ENCODE measurements at regions not wholly inside any gene's neighbourhood (a gene's known extent, or its start where the extent isn't known, plus 50 kb on each side); places are given as distances from the start of the nearest gene placed in this dataset.
"Not testable (repeated sequence)": the region's sequence is repeated elsewhere in the genome, so short reads cannot be mapped to it uniquely, and the experiment has no call there.

GRCh38 chr10:108633046-108633445 is 1290.3 kb downstream of the XPNPEP1 start:
- DNase-seq (ENCODE audit: extremely low read depth, low read depth, low spot score): no peak

DNA sequence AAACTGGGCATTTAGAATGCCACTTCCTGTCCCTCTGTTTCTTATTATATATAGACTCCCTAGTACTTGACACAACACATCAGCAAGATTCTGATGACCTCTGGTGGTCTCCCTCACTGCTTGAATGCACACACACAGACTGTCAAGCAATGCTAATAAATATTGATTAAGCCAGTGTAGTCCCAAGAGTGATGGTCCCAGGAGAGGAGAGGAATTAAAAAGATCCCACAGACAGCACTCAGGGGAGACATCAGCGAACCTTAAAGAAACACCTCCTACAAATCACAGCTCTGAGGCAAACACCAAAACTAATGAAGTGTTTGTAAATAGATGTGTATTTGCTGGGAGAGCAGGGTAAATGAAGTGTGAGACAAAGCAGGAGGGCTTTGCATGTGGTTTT is 1291.2 kb downstream of the XPNPEP1 start:
- no peak for DNase-seq (ENCODE audit: extremely low read depth, low read depth, low spot score)

DNA sequence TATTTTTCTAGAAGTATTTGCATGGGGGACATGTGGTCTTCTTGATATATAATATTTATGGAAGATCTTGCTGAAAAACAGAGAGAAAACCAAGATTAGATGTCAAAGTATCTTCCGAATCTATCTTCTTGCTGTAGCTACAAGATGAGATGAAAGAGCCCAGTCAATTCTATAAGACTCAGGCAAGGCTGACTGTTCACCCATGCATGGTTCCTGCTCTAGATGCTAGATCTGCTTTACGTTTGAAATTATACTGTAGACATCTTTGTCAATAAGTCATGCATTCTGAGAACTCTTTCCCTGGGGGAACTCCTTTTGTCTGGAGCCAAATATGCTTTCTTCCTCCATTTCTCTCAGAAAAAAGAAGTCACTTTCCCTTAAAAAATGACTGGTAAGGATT is 1292.0 kb downstream of the XPNPEP1 start:
- DNase-seq (ENCODE audit: extremely low read depth, low read depth, low spot score): no peak

GRCh38 chr10:108629834-108630233 is 1293.5 kb downstream of the XPNPEP1 start:
- no peak for DNase-seq (ENCODE audit: extremely low read depth, low read depth, low spot score)

GRCh38 chr10:108624052-108624451 is 1299.3 kb downstream of the XPNPEP1 start:
- no peak for DNase-seq (ENCODE audit: extremely low read depth, low read depth, low spot score)

DNA sequence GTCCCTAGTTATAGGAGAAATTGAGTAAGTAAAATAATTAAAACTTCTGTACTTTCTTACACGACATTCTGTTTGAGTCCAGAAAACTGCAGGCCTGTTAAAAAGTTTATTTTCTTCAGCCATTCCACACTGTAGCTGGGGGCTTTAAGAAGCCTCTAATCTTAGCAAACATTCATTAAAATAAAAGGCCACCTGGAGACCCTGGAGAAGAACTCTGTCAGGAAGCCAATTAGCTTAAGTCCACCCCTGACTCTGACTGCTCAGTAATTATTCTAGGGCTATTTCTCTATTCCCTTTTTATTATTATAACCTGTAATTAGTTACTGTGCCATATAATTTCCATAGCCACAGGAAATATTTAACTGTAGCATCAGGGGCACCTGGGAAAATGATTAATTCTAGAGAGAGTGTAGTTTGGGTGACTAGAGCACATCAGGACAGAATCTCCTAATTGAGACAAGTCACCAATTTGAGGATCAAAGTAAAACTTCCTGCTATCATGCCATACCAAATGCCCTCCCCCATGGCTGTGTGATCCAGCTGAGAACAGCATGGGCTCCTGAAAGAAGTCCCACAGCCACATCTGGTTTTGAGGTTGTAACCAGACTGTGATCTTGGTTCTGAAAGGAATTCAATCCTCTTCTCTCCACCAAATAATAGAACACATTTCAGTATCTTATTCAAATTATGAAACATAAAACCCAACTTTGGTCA is 1302.3 kb downstream of the XPNPEP1 start:
- no peak for DNase-seq (ENCODE audit: extremely low read depth, low read depth, low spot score)

GRCh38 chr10:108616559-108617285 is 1306.6 kb downstream of the XPNPEP1 start:
- DNase-seq (ENCODE audit: extremely low read depth, low read depth, low spot score): no peak

DNA sequence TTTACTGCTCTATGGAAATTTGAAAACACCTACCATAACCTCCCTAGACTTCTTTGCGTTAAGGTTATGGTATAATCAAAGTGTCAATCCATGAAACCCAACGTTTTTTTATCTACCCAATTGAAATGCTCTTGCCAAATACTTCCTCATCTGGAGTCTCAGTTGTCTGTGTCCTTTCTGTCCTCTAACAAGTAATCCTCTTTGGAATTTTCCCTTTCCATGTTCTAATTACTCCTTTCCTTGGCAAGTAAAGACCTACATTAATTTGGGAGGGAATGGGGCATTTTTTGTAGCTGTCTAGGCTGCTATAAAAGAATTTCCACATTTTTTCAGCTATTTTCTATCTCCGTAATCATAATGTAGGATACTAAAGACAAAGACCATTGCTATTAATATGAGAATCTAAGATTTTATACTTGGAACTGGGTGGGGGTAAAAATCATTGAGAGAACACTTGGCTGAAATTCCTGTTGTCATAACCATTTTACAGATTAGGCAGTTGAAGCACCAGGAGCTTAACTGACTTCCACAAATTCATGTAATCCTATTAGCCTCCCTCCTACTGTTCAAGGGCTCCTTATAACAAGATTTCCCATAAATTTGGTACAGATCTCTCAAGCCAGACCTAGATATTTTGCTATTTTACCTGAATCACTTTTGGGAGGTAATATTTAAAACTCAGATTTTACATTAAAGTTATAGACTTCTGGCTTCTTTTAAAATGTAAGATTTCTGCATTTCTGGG is 1307.6 kb downstream of the XPNPEP1 start:
- DNase-seq (ENCODE audit: extremely low read depth, low read depth, low spot score): no peak

DNA sequence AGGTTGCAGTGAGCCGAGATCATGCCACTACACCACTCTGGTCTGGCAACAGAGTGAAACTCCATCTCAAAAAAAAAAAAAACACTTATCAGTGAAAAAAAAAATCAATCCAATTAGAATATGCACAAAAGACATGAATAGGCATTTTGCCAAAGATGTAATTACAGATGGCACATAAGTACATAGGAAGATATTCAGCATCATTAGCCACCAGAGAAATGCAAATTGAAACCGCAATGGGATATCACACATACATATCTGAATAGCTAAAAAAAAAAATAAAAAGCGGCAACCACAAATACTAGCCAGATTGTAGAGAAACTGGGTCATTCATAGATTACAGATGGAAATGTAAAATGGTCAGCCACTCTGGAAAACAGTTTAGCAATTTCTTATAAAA is 1310.8 kb downstream of the XPNPEP1 start:
- no peak for DNase-seq (ENCODE audit: extremely low read depth, low read depth, low spot score)

GRCh38 chr10:108608860-108609259 is 1314.5 kb downstream of the XPNPEP1 start:
- DNase-seq (ENCODE audit: extremely low read depth, low read depth, low spot score): no peak

GRCh38 chr10:108601851-108602250 is 1321.5 kb downstream of the XPNPEP1 start:
- DNase-seq (ENCODE audit: extremely low read depth, low read depth, low spot score): no peak

GRCh38 chr10:108600511-108600910 is 1322.8 kb downstream of the XPNPEP1 start:
- DNase-seq (ENCODE audit: extremely low read depth, low read depth, low spot score): not testable (repeated sequence)

GRCh38 chr10:108599317-108599716 is 1324.0 kb downstream of the XPNPEP1 start:
- DNase-seq (ENCODE audit: extremely low read depth, low read depth, low spot score): not testable (repeated sequence)

GRCh38 chr10:108598831-108599230 is 1324.5 kb downstream of the XPNPEP1 start:
- no peak for DNase-seq (ENCODE audit: extremely low read depth, low read depth, low spot score)

- no peak for DNase-seq (ENCODE audit: extremely low read depth, low read depth, low spot score)
Observed at GRCh38 chr10:108598320-108598695, 1325.0 kb downstream of the XPNPEP1 start.

- DNase-seq (ENCODE audit: extremely low read depth, low read depth, low spot score): no peak
Observed at GRCh38 chr10:108597657-108598319, 1325.5 kb downstream of the XPNPEP1 start.

GRCh38 chr10:108597031-108597430 is 1326.3 kb downstream of the XPNPEP1 start:
- DNase-seq (ENCODE audit: extremely low read depth, low read depth, low spot score): no peak

- DNase-seq (ENCODE audit: extremely low read depth, low read depth, low spot score): no peak
Observed at GRCh38 chr10:108592956-108593355, 1330.4 kb downstream of the XPNPEP1 start.

- DNase-seq (ENCODE audit: extremely low read depth, low read depth, low spot score): no peak
Observed at GRCh38 chr10:108591417-108591816, 1331.9 kb downstream of the XPNPEP1 start.

DNA sequence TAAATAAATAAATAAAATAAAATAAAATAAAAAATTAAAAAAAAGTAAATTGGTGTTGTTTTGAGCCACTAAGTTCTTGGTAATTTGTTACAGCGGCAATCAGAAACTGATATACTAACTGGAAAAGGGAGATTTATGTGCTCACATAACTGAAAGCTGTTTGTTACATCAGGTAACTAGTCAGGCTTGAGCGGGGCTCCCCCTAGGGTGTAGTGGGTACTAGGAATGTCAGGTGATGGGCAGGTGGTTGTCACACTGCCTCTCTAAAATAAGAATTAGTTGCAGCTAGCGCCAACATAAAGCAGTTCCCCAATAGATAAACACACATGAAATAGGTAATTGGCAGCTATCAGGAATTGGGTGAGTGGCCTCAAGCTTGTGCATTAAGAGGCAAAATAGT is 1336.9 kb downstream of the XPNPEP1 start:
- no peak for DNase-seq (ENCODE audit: extremely low read depth, low read depth, low spot score)

DNA sequence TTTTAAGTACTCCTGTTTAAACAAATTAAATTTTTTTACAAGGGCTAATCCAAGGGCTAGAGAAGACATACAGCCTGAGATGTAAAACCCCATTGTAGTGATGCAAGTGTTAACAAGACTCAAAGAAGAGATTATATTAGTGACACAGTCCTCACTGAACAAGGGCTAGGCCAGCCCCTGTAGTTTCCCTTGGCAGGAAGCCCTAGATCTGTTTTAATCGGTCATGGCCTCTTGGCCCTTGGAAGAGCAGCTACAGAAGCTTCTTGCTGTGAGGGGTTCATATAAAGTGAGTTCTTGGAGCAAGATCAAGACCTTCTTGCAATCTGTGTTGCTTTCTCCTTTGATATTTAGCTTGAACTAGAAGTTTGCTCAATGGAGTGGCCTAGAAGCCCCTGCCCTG is 1339.4 kb downstream of the XPNPEP1 start:
- no peak for DNase-seq (ENCODE audit: extremely low read depth, low read depth, low spot score)
